HEK293 (cell line): ENCODE measurements at regions not wholly inside any gene's neighbourhood (a gene's known extent, or its start where the extent isn't known, plus 50 kb on each side); places are given as distances from the start of the nearest gene placed in this dataset.

Experiments
- CTCF ChIP-seq: fragments of 450-650 bp; formaldehyde crosslinking; IDR thresholded peaks from 2 replicates; pipeline ENCODE4 v1.5.1; 2016; ENCODE audit warnings: missing biosample characterization, missing genetic modification characterization
- KLF1 ChIP-seq: fragments of 450-650 bp; formaldehyde crosslinking; IDR thresholded peaks from 2 replicates; pipeline ENCODE4 v1.5.1; 2016; ENCODE audit warnings: missing biosample characterization, missing genetic modification characterization
- MZF1 ChIP-seq: fragments of 450-650 bp; formaldehyde crosslinking; IDR thresholded peaks from 2 replicates; pipeline ENCODE4 v1.5.1; 2017; ENCODE audit warnings: missing biosample characterization, missing genetic modification characterization, borderline replicate concordance
- YY1 ChIP-seq: fragments of 450-650 bp; formaldehyde crosslinking; IDR thresholded peaks from 2 replicates; pipeline ENCODE4 v1.5.1; 2018; ENCODE audit warnings: missing biosample characterization, missing genetic modification characterization
- ZBTB1 ChIP-seq: fragments of 450-650 bp; formaldehyde crosslinking; IDR thresholded peaks from 2 replicates; pipeline ENCODE4 v1.5.1; 2016; ENCODE audit warnings: missing biosample characterization, missing genetic modification characterization
- ZBTB44 ChIP-seq: fragments of 450-650 bp; IDR thresholded peaks from 2 replicates; pipeline ENCODE4 v1.5.1; 2018; ENCODE audit warnings: missing biosample characterization, mild to moderate bottlenecking, missing genetic modification characterization
- ZNF391 ChIP-seq: fragments of 450-650 bp; formaldehyde crosslinking; IDR thresholded peaks from 2 replicates; pipeline ENCODE4 v1.5.1; 2016; ENCODE audit warnings: low read depth, missing biosample characterization, missing genetic modification characterization, borderline replicate concordance
- ZNF501 ChIP-seq: fragments of 450-650 bp; formaldehyde crosslinking; IDR thresholded peaks from 2 replicates; pipeline ENCODE4 v1.5.1; 2016; ENCODE audit warnings: missing biosample characterization, missing genetic modification characterization
- ZNF776 ChIP-seq: fragments of 450-650 bp; formaldehyde crosslinking; IDR thresholded peaks from 2 replicates; pipeline ENCODE4 v1.5.0; 2017; ENCODE audit warnings: missing biosample characterization, missing genetic modification characterization, borderline replicate concordance
- TF ChIP-seq, protein P1 (sequence below): IDR thresholded peaks from 2 replicates; pipeline ENCODE4 v1.6.1; 2011; ENCODE audit warnings: mild to moderate bottlenecking, low read depth, low read length, borderline replicate concordance
- TF ChIP-seq, protein P2 (sequence below): fragments of 450-650 bp; formaldehyde crosslinking; IDR thresholded peaks from 2 replicates; pipeline ENCODE4 v1.5.1; 2016; ENCODE audit warnings: missing biosample characterization, missing genetic modification characterization

GRCh38 chr2:101587251-101587650 lies 110.3 kb upstream of the MAP4K4 start:
- no peak for TF ChIP-seq YY1
- TF ChIP-seq ZBTB1: no peak
- no peak for TF ChIP-seq CTCF
- TF ChIP-seq MZF1 (tag by site-specific recombination): no peak
- TF ChIP-seq, protein P1, sequence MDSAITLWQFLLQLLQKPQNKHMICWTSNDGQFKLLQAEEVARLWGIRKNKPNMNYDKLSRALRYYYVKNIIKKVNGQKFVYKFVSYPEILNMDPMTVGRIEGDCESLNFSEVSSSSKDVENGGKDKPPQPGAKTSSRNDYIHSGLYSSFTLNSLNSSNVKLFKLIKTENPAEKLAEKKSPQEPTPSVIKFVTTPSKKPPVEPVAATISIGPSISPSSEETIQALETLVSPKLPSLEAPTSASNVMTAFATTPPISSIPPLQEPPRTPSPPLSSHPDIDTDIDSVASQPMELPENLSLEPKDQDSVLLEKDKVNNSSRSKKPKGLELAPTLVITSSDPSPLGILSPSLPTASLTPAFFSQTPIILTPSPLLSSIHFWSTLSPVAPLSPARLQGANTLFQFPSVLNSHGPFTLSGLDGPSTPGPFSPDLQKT: no peak
- no peak for TF ChIP-seq ZBTB44 (tag by site-specific recombination)
- no peak for TF ChIP-seq ZNF776
- TF ChIP-seq KLF1 (tag by site-specific recombination): no peak
- TF ChIP-seq ZNF501: no peak
- TF ChIP-seq, protein P2, sequence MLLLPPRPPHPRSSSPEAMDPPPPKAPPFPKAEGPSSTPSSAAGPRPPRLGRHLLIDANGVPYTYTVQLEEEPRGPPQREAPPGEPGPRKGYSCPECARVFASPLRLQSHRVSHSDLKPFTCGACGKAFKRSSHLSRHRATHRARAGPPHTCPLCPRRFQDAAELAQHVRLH (tag by site-specific recombination): no peak
- TF ChIP-seq ZNF391: no peak
